Stimulated activated CD4-positive, alpha-beta T cell treated with anti-CD3 and anti-CD28 coated beads, Interleukin-15, amount 100 ng/mL, for 24 hours (primary cell): ENCODE measurements at regions not wholly inside any gene's neighbourhood (a gene's known extent, or its start where the extent isn't known, plus 50 kb on each side); places are given as distances from the start of the nearest gene placed in this dataset.
"Not testable (repeated sequence)": the region's sequence is repeated elsewhere in the genome, so short reads cannot be mapped to it uniquely, and the experiment has no call there.

Source experiments
- DNase-seq: peaks from one replicate; pipeline ENCODE4 v3.0.0-alpha.2; 2020

DNA sequence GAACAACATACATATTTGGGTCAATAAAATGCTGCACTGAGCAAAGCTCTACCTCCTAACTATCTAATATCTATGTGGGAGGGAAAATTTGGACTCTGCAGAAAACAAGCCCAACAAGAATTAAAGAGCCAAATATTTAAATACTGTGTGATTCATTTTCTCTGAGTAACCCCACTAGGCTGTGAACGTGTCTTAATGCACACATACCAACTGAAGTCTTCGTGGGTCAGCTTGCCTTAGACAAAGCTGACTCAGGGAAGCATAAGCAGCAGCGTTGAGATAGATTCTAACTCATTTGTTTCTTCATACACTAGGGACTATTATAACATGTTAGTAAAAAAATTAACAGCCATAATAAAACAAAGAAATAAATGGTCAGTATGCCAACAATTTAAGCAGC is 114.3 kb downstream of the GJA1 start:
- no peak for DNase-seq

DNA sequence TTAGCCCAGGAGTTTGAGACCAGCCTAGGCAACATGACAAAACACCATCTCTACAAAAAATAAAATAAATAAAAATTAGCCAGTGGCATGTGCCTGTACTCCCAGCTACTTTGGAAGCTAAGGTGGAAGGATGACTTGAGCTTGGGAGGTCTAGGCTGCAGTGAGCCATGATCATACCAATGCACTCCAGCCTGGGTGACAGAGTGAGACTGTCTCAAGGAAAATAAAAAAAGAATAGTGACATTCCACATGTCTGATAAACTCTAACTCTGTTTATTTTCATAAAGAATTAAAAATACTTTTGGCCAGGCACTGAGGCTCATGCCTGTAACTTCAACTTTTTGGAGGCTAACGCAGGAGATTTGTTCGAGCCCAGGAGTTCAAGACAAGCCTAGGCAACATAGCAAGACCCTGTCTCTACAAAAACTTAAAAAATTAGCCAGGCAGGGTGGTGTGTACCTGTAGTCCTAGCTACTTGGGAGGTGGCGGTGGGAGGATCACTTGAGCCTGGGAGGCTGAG is 115.1 kb downstream of the GJA1 start:
- DNase-seq = no peak

DNA sequence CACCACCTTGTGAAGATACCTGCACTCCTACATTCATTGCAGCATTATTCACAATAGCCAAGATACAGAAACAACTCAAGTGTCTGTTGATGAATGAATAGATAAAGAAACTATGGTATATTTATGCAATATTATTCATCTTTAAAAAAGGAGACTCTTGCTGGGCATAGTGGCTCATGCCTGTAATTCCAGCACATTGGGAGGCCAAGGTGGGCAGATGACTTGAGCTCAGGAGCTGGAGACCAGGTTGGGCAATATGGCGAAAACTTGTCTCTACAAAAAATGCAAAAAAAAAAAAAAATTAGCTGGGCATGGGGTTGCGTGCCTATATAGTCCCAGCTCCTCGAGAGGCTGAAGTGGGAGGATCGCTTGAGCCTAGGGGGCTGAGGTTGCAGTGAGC is 119.8 kb downstream of the GJA1 start:
- no peak for DNase-seq

DNA sequence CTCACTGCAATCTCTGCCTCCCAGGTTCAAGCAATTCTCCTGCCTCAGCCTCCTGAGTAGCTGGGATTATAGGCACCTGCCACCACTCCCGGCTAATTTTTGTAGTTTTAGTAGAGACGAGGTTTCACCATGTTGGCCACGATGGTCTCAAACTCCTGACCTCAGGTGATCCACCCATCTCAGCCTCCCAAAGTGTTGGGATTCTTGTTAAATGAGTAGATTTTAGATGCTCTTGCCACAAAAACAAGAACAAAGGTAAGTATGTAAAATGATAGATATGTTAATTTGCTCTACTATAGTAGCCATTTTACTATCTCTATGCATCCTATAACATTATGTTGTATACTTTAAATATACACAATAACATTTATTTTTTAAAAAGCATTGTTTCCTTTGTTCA is 120.7 kb downstream of the GJA1 start:
- DNase-seq = not testable (repeated sequence)

DNA sequence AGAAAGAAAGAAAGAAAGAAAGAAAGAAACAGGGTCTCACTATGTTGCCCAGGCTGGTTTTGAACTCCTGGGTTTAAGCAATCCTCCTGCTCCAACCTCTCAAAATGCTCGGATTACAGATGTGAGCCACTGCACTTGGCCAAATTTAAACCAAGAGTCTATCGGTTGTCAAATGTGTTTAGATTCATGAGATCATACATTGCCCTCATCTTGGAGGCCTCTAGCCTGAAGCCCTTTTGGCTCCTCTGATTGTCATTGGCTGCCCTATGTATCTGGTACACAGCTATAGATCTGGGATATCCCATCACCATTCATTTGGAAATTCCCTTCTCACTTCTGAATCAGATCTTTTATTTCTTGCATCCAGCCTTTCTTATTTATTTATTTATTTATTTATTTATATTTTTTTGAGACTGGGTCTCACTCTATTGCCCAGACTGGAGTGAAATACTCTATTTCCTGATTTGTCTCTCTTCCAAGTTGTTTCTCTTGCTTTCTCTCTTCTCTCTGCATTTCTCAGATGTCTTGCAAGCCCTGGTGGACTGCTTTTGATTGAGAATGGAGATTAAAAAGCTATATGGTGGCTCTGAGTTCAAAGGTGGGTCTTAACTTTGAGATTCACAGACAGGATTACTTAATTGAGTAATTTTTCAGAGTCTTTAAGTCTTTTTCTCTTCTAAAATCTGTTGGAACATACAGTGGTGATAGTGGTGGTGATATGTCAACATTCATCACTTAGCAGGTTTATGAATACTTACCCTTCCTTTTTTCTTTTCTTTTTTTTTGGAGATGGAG is 121.9 kb downstream of the GJA1 start:
- DNase-seq = no peak

DNA sequence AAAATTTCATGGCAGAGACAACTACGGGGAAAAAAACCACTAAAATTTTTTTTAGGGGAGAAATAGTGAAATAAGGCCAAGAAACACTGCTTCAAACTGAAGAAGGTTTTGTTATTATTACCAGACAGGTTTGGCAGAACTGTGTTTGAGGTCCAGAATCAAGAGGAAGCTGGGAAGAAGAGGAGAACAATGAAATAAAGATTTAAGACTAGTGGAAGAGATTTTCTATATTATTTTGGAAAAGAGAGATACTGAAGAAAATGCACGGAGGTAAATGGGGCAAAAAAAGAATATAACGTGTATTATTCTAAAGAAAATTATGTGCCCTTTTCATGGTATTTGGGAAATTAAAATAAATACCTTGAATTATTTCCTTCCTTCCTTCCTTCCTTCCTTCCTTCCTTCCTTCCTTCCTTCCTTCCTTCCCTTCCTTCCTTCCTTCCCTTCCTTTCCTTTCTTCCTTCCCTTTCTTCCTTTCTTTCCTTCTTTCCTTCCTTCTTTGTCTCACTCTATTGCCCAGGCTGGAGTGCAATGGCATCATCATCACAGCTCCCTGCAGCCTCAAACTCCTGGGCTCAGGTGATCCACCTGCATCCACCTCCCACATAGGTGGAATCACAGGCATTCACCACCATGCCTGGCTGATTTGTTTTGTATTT is 124.3 kb downstream of the GJA1 start:
- DNase-seq = no peak

DNA sequence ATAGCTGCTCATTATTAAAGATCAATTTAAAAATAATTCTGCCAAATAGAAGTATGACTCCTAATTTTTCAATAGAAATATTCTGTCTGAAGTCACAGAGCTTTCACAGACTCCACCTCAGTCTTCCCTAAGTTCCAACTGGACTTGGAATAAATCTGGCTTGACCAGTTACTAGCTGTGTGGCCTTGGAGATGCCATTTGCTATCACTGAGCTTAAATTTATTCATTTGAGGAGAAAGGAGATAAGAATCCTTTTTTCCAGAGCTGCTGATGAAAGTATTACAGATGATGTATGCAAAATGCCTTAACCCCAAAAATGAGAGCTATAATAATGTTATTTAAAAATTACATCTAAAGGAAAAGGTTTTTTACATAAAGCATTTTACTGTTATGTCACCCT is 125.0 kb downstream of the GJA1 start:
- DNase-seq = no peak

DNA sequence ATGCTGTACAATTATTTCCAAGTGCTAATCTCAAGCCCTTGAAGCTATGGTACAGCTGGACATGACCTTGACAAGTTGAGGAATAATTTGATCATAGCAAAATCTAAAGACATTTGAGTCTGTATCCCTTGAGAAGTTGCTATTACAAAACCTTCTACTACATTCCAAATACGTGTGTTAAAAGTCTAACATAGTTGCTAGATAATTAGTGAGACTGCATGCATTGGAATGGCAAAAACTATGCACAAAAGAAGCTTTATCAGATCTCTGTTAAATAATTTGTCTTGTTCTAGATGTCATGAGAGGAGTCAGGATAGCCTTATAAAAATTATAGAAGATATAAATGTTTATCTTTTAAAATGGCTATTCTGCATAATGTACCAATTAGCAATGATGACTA is 127.8 kb downstream of the GJA1 start:
- DNase-seq = no peak

DNA sequence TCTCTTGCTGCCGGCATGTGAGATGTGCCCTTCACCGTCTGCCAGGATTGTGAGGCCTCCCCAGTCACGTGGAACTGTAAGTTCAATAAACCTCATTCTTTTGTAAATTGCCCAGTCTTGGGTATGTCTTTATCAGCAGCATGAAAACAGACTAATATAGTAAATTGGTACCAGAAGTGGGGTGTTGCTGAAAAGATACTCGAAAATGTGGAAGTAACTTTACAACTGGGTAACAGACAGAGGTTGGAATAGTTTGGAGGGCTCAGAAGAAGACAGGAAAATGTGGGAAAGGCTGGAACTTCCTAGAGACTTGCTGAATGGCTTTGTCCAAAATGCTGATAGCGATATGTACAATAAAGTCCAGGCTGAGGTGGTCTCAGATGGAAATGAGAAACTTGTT is 129.1 kb downstream of the GJA1 start:
- not testable (repeated sequence) for DNase-seq

DNA sequence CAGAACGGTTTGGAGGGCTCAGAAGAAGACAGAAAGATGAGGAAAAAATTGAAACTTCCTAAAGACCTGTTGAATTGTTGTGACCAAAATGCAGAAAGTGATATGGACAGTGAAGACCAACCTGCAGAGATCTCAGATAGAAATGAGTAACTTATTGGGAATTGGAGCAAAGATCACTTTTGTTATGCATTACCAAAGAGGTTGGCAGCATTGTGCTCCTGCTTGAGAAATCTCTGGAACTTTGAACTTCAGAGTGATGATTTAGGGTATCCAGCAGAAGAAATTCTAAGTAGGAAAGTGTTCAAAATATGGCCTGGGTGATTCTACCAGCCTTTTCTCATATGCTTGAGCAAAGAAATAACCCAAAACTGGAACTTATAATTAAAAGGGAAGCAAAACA is 136.0 kb downstream of the GJA1 start:
- DNase-seq = no peak

DNA sequence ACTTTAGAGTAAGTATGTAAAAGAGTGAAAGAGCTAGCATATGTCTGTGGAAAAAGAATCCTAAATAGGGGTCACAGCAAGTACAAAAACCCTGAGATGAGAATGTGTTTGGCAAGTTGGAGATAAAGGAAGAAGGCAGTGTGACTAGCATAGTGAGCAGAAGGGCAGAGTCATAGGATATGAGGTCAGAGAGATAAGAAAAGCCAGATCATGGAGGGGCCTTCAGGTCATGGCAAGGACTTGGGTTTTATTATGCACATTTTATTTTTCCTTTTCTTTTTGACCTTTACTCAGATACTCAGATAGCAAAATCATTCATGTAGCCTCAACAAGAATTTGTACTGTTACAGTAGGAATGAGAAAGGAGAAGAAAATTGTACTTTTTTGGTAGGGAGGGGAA is 138.0 kb downstream of the GJA1 start:
- DNase-seq = no peak

DNA sequence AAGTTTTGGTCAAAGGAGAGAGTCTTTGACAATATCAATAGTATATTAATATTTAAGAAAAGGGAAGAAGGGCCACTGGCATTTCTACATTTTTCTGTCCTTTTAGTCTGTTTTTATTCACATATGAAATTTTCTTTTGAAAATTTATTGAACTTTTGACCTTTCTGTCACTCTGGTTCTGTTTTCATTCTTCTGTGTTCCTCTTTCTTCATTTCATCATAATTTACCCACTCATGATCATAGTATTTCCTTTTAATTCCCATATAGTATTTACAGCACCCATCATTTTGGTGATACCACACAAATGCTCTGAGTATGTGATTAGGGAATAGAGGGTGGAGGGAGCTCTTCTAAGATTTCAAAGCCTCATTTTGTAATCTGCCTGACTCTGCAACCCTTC is 142.8 kb downstream of the GJA1 start:
- no peak for DNase-seq

DNA sequence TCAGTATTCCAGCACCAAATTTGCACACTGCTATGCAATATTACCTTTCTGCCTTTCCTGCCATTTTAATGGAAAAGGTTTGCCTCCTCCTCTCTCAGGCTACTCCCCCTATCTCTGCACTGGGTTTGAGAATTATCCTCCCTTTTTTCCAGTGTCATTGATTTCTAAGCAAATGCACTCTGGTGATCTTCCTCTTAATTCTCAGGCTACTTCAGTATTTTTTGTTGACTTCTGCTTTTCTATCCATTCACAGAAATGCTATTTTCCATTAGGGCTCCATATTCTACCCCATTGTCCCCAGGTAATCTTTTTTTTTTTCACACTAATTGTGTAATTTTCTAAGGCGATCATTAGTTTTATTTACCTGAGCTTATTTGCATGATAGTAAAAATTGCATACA is 144.0 kb downstream of the GJA1 start:
- no peak for DNase-seq

DNA sequence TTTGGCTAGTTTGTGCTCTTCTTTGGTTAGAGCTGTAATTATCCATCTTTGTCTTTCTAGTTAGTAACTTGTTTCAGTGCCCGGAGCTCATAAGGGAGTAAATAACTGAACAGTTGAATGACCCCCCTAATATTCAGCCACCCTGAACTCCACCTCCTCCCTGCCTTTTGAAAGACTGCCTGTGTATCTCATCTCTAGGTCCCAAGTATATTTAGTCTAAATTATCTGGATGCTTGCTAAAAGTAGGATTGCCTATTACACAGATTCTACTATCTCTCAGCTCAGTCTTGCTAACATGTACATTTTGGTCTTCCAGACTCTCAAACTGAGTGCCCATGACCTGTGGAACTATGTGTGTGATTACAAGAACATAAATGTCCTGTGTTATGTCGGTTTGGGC is 145.9 kb downstream of the GJA1 start:
- no peak for DNase-seq

DNA sequence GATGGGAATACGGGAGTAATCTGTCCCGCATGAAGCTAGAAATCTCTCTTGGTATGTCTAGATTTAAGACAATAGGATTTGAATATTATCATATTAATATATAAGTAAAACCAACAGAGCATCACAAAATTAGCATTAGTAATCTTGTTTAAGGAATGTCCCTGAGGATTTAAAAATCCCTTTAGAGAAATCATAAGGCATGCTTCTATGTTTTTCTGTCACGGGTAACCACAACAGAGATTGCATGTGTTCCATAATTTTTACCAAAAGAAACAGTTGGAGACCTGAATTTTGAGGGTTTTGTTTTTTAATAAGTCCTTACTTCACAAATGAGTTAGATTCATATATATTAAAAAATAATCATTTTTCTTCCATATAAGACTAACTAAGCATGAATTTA is 146.8 kb downstream of the GJA1 start:
- DNase-seq = no peak

DNA sequence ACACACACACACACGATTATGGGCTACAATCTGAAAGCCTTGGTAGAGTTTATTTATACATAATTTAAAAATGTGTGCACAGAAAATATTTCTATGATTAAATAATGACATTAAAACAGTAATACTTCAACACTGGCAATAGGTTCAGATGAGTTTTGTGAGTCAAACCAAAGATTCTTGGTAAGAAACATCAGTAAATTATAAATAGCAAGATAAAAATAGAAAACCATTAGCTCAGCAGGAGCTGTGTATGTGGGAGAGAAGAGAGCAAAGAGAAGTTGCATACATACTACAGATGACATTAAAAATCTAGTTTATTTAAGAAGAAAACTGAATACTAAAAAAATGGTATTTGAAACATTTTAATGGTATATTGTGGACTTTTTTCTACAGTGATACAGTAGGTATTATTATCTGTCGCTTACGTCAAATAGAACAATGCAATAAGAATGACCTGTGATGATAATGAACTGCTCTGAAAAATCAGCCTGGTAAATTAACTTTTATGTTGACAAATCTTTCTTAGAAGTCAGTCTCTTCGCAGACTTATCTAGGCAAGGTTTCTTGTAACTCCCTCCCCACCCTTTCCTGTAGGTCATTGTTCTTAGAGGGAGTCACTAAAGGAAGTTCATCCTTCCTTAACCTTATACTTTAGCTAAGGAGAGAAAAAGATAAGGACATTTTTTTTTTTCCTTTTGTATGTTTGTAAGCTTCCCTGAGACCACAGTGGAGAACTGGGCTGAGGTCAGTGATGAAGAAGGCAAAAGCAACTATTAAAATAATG is 149.3 kb downstream of the GJA1 start:
- DNase-seq = no peak

DNA sequence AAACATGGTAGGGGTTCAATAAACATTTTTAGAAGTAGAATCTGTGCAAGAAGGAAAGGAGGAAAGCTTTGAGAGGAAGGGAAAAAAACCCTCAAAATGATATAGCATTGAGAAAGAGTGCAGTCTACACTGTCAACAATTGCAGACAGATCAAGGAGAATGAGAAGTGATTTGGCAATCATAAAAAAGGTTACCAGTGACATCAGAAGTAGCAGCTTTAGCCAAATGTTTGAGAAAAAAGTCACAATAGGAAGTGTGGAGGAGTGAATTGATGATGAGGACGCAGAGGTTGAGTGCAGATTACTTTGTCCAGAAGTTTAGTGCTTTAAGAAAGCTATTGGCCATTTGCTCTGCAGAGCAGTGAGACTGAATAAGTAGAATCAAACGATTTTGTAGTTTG is 155.0 kb downstream of the GJA1 start:
- DNase-seq = no peak

DNA sequence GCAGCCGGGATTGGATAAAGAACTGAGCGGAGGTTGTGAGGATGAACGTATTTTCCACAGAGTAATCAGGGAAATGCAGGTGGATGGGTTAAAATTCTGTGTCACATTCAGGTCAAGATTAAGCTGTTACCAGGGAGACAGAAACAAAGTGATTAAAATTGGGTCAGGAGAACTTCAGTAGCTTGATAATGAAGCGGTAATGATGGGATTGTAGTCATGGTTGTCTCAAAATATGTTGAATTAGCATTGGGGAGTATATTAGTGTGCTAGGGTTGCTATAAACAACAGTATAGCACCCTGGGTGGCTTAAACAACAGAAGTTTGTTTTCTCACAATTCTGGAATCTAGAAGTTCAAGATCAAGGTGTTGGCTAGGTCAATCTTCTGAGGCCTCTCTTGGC is 155.5 kb downstream of the GJA1 start:
- DNase-seq = no peak

DNA sequence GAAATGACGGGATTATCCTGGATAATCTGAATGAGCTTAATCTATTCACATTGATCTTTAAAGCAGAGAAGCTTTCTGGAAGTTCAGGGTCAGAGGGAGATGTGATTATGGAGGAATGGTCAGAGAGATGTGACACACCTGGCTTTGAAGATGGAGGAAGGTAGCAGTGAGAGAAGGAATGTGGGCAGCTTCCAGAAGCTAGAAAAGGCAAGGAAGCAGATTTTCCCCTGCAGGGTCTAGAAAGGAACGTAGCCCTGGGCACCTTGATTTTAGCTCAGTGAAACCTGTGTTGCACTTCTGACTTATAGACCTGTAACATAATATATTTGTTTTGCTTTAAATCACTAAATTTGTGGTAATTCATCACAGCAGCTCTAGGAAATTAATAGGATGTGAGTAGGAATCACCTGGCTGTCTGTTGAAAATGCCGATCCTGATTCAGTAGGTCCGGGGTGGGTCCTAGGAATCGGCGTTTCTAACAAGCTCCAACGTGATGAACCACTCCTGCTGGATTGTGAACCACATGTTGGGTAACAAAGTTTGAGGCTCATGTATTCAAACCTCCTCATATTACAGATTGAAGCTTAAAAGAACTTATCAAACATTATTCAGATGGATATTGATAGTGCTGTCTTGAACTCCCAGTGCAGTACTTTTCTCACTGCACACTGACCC is 157.0 kb downstream of the GJA1 start:
- DNase-seq = no peak

DNA sequence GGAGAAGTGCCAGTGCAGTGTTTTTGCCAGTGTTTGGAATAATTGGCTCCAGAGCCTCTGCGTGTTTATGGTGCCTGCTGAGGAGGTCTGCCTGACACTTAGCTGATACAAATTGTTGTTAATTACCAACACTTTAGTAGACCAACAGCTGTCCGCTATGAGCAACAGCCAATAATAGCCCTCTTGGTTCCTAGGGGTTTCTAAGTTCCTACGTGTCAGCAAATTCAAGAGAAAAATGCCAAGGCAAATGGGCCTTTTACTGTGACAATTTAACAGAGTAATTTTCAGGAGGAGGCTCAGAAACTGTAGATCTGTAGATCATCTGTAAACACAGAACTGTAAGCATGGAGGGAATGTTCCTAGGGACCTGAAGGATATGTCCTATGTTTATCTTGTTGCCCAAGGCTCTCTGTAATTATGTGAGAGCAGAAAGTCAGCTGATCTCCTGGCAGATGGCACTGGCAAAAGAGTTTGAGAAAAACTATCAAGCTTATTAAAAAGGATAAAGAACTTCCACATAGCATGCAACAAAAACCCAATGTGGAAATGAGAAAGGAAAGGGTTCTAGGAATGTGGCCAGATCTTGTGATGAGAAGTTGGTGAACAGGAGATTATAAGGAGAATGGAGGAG is 157.7 kb downstream of the GJA1 start:
- DNase-seq = no peak

DNA sequence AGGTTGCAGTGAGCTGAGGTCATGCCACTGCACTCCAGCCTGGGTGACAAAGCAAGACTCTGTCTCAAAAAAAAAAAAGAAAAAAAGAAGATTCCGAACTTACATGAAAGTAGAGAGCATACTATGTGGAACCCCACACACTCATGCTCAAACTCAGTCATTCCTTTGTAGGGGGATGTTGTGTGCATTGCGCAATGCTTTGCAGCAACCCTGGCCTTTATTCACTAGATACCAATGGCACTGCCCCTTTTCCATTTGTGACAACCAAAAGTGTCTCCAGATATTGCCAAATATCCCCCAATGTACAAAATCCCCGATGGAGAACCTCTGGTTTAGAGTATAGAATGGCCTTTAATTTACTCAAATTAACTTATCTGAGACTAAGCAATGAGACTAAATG is 158.6 kb downstream of the GJA1 start:
- DNase-seq = no peak

DNA sequence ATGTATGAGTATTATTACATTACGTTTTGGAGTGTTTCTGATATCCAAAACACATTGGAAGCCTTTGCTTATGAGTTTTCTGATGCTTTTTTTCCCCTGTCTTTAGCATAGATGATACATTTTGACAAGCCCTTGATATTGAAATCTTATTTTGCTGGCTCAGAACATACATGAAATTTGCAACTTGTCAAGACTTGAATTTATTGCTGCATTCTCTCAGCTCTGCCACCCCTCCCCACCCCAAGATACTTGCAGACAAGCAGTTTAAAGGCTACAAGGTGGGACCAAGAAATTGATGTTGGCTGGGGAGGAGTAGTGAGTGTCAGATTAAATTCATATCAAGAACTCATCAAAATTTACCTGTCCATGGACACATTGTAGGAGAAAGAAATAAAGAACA is 160.2 kb downstream of the GJA1 start:
- no peak for DNase-seq

DNA sequence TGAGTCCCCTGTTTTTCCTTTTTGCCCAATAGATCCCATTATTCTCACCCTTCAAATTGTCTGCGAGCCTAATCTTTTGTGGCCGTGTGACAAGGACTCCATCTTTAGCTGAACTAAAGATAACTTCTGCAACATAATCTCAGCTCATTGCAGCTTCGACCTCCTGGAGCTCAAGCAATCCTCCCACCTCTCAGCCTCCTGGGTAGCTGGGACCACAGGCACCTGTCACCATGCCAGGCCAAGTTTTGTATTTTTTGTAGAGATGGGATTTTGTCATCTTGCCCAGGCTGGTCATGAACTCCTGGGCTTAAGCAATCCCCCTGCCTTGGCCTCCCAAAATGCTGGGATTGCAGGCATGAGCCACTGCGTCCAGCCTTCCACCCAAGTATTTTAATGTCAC is 161.0 kb downstream of the GJA1 start:
- no peak for DNase-seq
